Panc1 (cell line): ENCODE measurements at regions not wholly inside any gene's neighbourhood (a gene's known extent, or its start where the extent isn't known, plus 50 kb on each side); places are given as distances from the start of the nearest gene placed in this dataset.
A peak's percentile ranks its signal among the peaks of the same experiment; 100 is the strongest.

ENCODE experiments used
- ATAC-seq: fragments of 200-7000 bp; cut with Tn5 transposase; 2 replicates; pipeline ENCODE4 v1.9.1; 2020; ENCODE audit warnings: mild to moderate bottlenecking, moderate library complexity
- BruUV-seq: library from RNA; stranded (reverse); fragments of 400-500 nt; replicated peaks from 2 replicates; lab custom pipeline; 2021; lab: Mats Ljungman, UMichigan
- CTCF ChIA-PET: fragments of 300-600 bp; sonication (Branson Sonifier 250); formaldehyde crosslinking; loops from one replicate; lab custom pipeline; 2022; ENCODE audit warnings: antibody characterized with exemption; lab: Charles Lee
- POLR2A ChIA-PET: fragments of 300-600 bp; sonication (Branson Sonifier 250); formaldehyde crosslinking; loops from one replicate; lab custom pipeline; 2022; ENCODE audit warnings: antibody characterized with exemption; lab: Charles Lee
- DNase-seq: peaks from one replicate; pipeline ENCODE4 v3.0.0-alpha.2; 2010; ENCODE audit warnings: low read depth, low spot score
- H3K27ac ChIP-seq: 2 replicates; pipeline ENCODE4 v1.5.1; 2011; ENCODE audit warnings: mild to moderate bottlenecking, low read length, inconsistent platforms
- H3K27me3 ChIP-seq: fragments of 200-500 bp; sonication (Bioruptor generic); 2 replicates; pipeline ENCODE4 v1.6.0; 2014; ENCODE audit warnings: low read length, inconsistent platforms; ENCODE audit not compliant: control insufficient read depth, insufficient read depth
- H3K36me3 ChIP-seq: fragments of 200-500 bp; sonication (Bioruptor generic); 2 replicates; pipeline ENCODE4 v1.5.1; 2014; ENCODE audit warnings: inconsistent platforms, mild to moderate bottlenecking, low read length, moderate library complexity; ENCODE audit not compliant: control insufficient read depth, insufficient read depth
- H3K4me1 ChIP-seq: 2 replicates; pipeline ENCODE4 v1.5.1; 2011; ENCODE audit warnings: inconsistent platforms, mild to moderate bottlenecking, low read length, moderate library complexity; ENCODE audit not compliant: control insufficient read depth, insufficient read depth
- H3K4me3 ChIP-seq, 2 experiments: 2 replicates each; pipeline ENCODE4 v1.5.1; 2011 to 2012; ENCODE audit warnings: low read depth in 2 of 2, low read length in 2 of 2, mild to moderate bottlenecking in 2 of 2, inconsistent platforms in 1 of 2, moderate library complexity in 1 of 2
- H3K9me3 ChIP-seq: fragments of 200-500 bp; sonication (Bioruptor generic); 2 replicates; pipeline ENCODE4 v1.5.1; 2014; ENCODE audit warnings: low read depth, mild to moderate bottlenecking, inconsistent platforms, low read length, moderate library complexity; ENCODE audit not compliant: control insufficient read depth, insufficient read depth
- CTCF ChIP-seq: fragments of 450-650 bp; IDR thresholded peaks from 2 replicates; pipeline ENCODE4 v1.5.1; 2017; ENCODE audit warnings: mild to moderate bottlenecking
- POLR2AphosphoS5 ChIP-seq: IDR thresholded peaks from 2 replicates; pipeline ENCODE4 v1.6.1; 2012; ENCODE audit warnings: mild to moderate bottlenecking, low read depth, low read length, moderate library complexity
- REST ChIP-seq, 2 experiments: IDR thresholded peaks; 2 replicates each; pipeline ENCODE4 v1.6.1; 2011 to 2012; ENCODE audit warnings: low read depth in 2 of 2, control low read depth in 1 of 2, low read length in 1 of 2, mild to moderate bottlenecking in 1 of 2, moderate library complexity in 1 of 2; ENCODE audit not compliant: insufficient read depth in 1 of 2
- SIN3A ChIP-seq: IDR thresholded peaks from 2 replicates; pipeline ENCODE4 v1.6.1; 2012; ENCODE audit warnings: low read depth, mild to moderate bottlenecking, low read length, moderate library complexity, borderline replicate concordance; ENCODE audit not compliant: insufficient read depth
- TCF7L2 ChIP-seq: IDR thresholded peaks from 2 replicates; pipeline ENCODE4 v1.6.1; 2011; ENCODE audit warnings: mild to moderate bottlenecking, low read depth, low read length, inconsistent platforms
- in situ Hi-C: cut with HindIII; loops from 2 replicates; pipeline ENCODE4 v1.10.0; 2016; ENCODE audit warnings: low sequenced_read_pairs, low pct_unique_long_range_greater_than_20kb
- intact Hi-C: fragments of 100-400 bp; cut with micrococcal nuclease; formaldehyde crosslinking; loops from one replicate; pipeline ENCODE4 v1.10.0; 2022; ENCODE audit not compliant: unreplicated experiment

GRCh38 chr17:55652825-55653224 lies 69.8 kb downstream of the TMEM100 start:
- intact Hi-C loops: no loop called here
- no peaks in the 10 kb centered on the region for H3K36me3 ChIP-seq
- ChIA-PET POLR2A (no interaction called here), CTCF (no interaction called here)
- no peaks in the 10 kb centered on the region for H3K27me3 ChIP-seq
- no peak overlapping the region for H3K27ac ChIP-seq
- H3K4me1 ChIP-seq: no peaks in the 10 kb centered on the region
- no peak overlapping the region for H3K4me3 ChIP-seq
- no peak for ATAC-seq
- in situ Hi-C loops: no loop called here
- no peak for TF ChIP-seq POLR2AphosphoS5
- no peak for TF ChIP-seq SIN3A
- peak; percentile 10; the same call in 1 of the 2 replicates for TF ChIP-seq CTCF
- H3K9me3 ChIP-seq: no peaks in the 10 kb centered on the region
- DNase-seq: no peak
- BruUV-seq: no TSS peak

- POLR2A ChIA-PET: no interaction called here
- Histone ChIP-seq H3K27ac (no peak overlapping the region), H3K4me3 (no peak overlapping the region), H3K9me3 (no peaks in the 10 kb centered on the region), H3K27me3 (no peaks in the 10 kb centered on the region), H3K36me3 (no peaks in the 10 kb centered on the region), H3K4me1 (no peaks in the 10 kb centered on the region)
- intact Hi-C loops (no loop called here), in situ Hi-C loops (no loop called here)
- TF ChIP-seq POLR2AphosphoS5: no peak
- TF ChIP-seq CTCF: no peak
- no peak for TF ChIP-seq REST (IDR thresholded peaks at IDR 0.05; ENCODE audit: insufficient read depth in 1 of 2, low read depth in 2 of 2, low read length in 1 of 2)
- TF ChIP-seq SIN3A: no peak
- no peak for TF ChIP-seq TCF7L2
- no TSS peak for BruUV-seq
- CTCF ChIA-PET: no interaction called here
- DNase-seq: no peak
- ATAC-seq: no peak
Measured at GRCh38 chr17:55652114-55652823, 70.4 kb downstream of the TMEM100 start.
